ENCODE measurements at regions not wholly inside any gene's neighbourhood (a gene's known extent, or its start where the extent isn't known, plus 50 kb on each side); places are given as distances from the start of the nearest gene placed in this dataset.

GRCh38 chr11:70521475-70522308 lies 123.4 kb downstream of the CTTN start:
- no peak for DNase-seq (ENCODE audit: low read depth)

- no peak for DNase-seq (ENCODE audit: low read depth)
Measured at GRCh38 chr11:70522309-70522592, 123.9 kb downstream of the CTTN start.

GRCh38 chr11:70522593-70523311 lies 124.4 kb downstream of the CTTN start:
- no peak for DNase-seq (ENCODE audit: low read depth)

- DNase-seq (ENCODE audit: low read depth) = no peak
Measured at GRCh38 chr11:70523384-70524095, 125.2 kb downstream of the CTTN start.

- DNase-seq (ENCODE audit: low read depth) = no peak
Measured at GRCh38 chr11:70524096-70524922, 126.0 kb downstream of the CTTN start.

- DNase-seq (ENCODE audit: low read depth) = no peak
Measured at GRCh38 chr11:70525006-70525405, 126.7 kb downstream of the CTTN start.

- no peak for DNase-seq (ENCODE audit: low read depth)
Measured at GRCh38 chr11:70525466-70525865, 127.1 kb downstream of the CTTN start.

GRCh38 chr11:70526116-70527045 lies 128.1 kb downstream of the CTTN start:
- no peak for DNase-seq (ENCODE audit: low read depth)

DNA sequence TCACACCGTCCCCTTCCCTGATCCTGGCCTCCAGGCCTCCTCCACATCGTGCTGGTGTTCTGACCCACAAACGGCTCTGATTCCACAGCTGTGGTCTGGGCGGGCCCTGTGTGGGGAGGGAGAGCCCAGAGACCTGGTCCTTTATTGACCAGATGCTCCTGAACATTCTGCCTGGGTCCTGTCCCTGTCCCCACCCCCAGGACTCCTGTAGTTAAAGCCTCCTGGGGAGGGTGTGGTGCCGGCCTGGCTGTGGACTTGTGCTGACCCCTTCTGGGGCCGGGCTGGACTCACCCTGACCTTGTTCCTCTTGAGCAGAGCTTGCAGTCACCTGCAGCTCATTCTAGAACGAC lies 128.7 kb downstream of the CTTN start:
- DNase-seq (ENCODE audit: low read depth) = no peak

- DNase-seq (ENCODE audit: low read depth) = no peak
Measured at GRCh38 chr11:70527429-70528045, 129.2 kb downstream of the CTTN start.

DNA sequence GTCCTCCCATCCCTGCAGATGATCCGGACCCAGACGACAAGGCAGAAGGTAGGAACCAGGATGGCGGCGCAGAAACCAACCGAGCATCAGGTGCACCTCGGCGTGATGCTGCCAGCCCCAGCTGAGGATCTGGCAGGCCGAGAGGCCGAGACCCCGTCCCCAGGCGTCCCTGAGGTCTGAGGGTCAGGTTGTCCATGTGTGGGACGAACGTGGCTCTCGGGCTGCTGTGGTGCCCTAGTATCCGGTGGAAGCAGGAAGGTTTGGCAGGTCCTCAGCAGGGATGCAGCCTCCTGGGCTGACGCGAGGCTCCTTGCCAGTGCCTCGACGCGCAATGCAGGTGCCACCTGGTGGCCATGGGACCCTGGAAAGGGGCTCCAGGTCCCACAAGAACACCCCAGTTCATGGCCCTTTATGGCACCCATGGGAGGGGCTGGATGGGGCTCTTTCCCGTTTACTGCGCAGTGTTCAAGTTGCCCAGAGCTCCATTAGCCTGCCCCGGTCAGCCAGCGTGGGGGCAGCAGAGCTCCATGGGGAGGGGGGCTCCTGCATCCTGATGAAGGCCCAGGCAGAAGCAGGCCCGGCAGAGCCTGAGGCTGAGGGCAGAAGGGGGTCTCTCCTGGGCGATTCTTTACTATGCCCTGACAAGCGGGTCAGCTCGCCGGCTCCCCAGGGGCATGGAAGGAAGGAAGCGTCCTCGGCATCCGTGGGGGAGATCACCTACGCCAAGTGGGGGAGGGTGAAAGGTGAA lies 129.9 kb downstream of the CTTN start:
- no peak for DNase-seq (ENCODE audit: low read depth)

DNA sequence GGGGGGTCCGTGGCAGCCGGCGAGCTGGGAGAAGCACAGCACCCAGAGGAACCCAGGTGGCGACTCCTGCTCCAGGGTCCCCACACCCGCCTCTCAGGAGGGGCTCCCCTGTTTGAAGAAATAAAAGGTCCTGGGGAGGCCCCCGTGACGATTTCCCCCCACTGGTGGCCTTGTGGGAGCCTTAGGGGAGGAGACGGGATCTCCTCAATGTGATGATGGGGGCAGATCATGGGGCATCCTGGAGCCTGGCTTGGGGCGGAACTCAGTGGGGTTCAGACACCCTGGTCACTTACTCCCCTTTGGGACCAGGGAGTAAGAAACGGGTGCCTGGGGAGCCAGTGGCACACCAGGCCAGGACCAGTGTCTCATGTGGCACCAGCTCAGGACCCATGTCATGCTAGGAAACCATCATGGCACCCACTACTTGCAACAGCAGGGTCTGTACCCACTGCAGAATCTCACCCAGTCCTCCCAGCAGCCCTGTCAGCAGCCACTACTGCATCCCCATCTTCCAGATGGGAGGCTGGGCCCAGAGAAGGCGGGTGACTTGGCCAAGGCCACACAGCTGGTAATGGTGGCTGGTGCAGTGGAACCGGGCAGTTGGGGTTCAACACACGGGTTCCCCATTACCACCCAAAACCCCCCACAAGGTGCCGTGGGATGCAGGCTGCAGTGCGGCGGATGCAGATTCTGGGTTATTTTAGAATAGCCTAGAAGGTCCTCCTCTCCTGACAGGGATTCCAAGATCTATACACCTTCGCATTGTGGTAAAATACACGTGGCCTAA lies 130.7 kb downstream of the CTTN start:
- no peak for DNase-seq (ENCODE audit: low read depth)

DNA sequence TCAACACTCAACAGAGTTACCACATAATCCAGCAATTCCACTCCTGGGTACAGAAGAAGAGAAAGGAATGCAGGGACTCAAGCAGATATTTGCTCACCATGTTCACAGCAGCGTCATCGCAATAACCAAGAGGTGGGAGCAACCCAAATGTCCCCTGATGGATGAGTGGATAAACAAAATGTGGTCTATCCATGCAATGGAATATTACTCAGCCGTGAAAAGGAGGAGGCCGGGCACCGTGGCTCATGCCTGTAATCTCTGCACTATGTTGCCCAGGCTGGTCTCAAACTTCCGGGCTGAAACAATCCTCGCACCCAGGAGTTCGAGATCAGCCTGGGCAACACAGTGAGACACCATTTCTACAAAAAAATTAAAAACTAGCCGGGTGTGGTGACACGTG lies 131.7 kb downstream of the CTTN start:
- no peak for DNase-seq (ENCODE audit: low read depth)

GRCh38 chr11:70530629-70531185 lies 132.4 kb downstream of the CTTN start:
- no peak for DNase-seq (ENCODE audit: low read depth)

GRCh38 chr11:70531281-70532065 lies 133.1 kb downstream of the CTTN start:
- no peak for DNase-seq (ENCODE audit: low read depth)

GRCh38 chr11:70532066-70532440 lies 133.7 kb downstream of the CTTN start:
- no peak for DNase-seq (ENCODE audit: low read depth)

- no peak for DNase-seq (ENCODE audit: low read depth)
Measured at GRCh38 chr11:70532731-70533130, 134.4 kb downstream of the CTTN start.

All from HS-27A (cell line).